Trophoblast cell (in vitro differentiated cells and primary cell): ENCODE measurements at regions not wholly inside any gene's neighbourhood (a gene's known extent, or its start where the extent isn't known, plus 50 kb on each side); places are given as distances from the start of the nearest gene placed in this dataset.

ENCODE experiments used
- DNase-seq, 2 donors: peaks; one replicate each; pipeline ENCODE4 v3.0.0-alpha.2; 2016
- H2AFZ ChIP-seq: 2 replicates; pipeline ENCODE4 v1.6.1; 2013; ENCODE audit warnings: low read length, moderate library complexity, mild to moderate bottlenecking; ENCODE audit not compliant: insufficient read depth, poor library complexity
- H2AK5ac ChIP-seq: 2 replicates; pipeline ENCODE4 v1.6.1; 2013; ENCODE audit warnings: mild to moderate bottlenecking, low read length
- H2BK120ac ChIP-seq: 2 replicates; pipeline ENCODE4 v1.6.1; 2013; ENCODE audit warnings: low read length, mild to moderate bottlenecking, moderate library complexity; ENCODE audit not compliant: insufficient read depth, poor library complexity
- H2BK12ac ChIP-seq: 2 replicates; pipeline ENCODE4 v1.6.1; 2013; ENCODE audit warnings: mild to moderate bottlenecking, low read length, moderate library complexity
- H2BK5ac ChIP-seq: 2 replicates; pipeline ENCODE4 v1.6.1; 2013; ENCODE audit warnings: low read length, low read depth, moderate library complexity, mild to moderate bottlenecking; ENCODE audit not compliant: poor library complexity
- H3K14ac ChIP-seq: 2 replicates; pipeline ENCODE4 v1.6.1; 2013; ENCODE audit warnings: mild to moderate bottlenecking, low read length
- H3K18ac ChIP-seq: 2 replicates; pipeline ENCODE4 v1.6.1; 2013; ENCODE audit warnings: mild to moderate bottlenecking, low read length
- H3K23ac ChIP-seq: 2 replicates; pipeline ENCODE4 v1.6.1; 2013; ENCODE audit warnings: low read length
- H3K27ac ChIP-seq: 2 replicates; pipeline ENCODE4 v1.5.1; 2013; ENCODE audit warnings: low read depth, mild to moderate bottlenecking, inconsistent platforms, low read length, moderate library complexity
- H3K27me3 ChIP-seq: 2 replicates; pipeline ENCODE4 v1.6.1; 2013; ENCODE audit warnings: inconsistent platforms, mild to moderate bottlenecking, low read length, moderate library complexity; ENCODE audit not compliant: insufficient read depth
- H3K36me3 ChIP-seq, 2 experiments: 1 replicate in 1 of 2; 2 replicates in 1 of 2; pipeline ENCODE4 v1.6.1; 2013; ENCODE audit warnings: low read length in 2 of 2, mild to moderate bottlenecking in 2 of 2, moderate library complexity in 1 of 2; ENCODE audit not compliant: insufficient read depth in 2 of 2, control insufficient read depth in 1 of 2
- H3K4ac ChIP-seq: 2 replicates; pipeline ENCODE4 v1.6.1; 2013; ENCODE audit warnings: low read depth, mild to moderate bottlenecking, low read length, moderate library complexity
- H3K4me1 ChIP-seq, 2 experiments: 1 replicate in 1 of 2; 2 replicates in 1 of 2; pipeline ENCODE4 v1.6.1; 2013; ENCODE audit warnings: low read length in 2 of 2, mild to moderate bottlenecking in 2 of 2, moderate library complexity in 1 of 2; ENCODE audit not compliant: insufficient read depth in 2 of 2, control insufficient read depth in 1 of 2
- H3K4me2 ChIP-seq: 2 replicates; pipeline ENCODE4 v1.6.1; 2013; ENCODE audit warnings: inconsistent platforms, mild to moderate bottlenecking, low read length, moderate library complexity
- H3K4me3 ChIP-seq: 2 replicates; pipeline ENCODE4 v1.5.1; 2013; ENCODE audit warnings: mild to moderate bottlenecking, low read depth, low read length, inconsistent platforms
- H3K79me1 ChIP-seq: one replicate; pipeline ENCODE4 v1.6.1; 2013; ENCODE audit warnings: low read length
- H3K79me2 ChIP-seq: 2 replicates; pipeline ENCODE4 v1.6.1; 2013; ENCODE audit warnings: low read length, mild to moderate bottlenecking; ENCODE audit not compliant: control insufficient read depth, insufficient read depth, poor library complexity
- H3K9ac ChIP-seq: 2 replicates; pipeline ENCODE4 v1.6.1; 2013; ENCODE audit warnings: mild to moderate bottlenecking, low read length
- H3K9me3 ChIP-seq: 2 replicates; pipeline ENCODE4 v1.6.1; 2013; ENCODE audit warnings: low read depth, mild to moderate bottlenecking, control low read depth, inconsistent platforms, low read length; ENCODE audit not compliant: insufficient read depth
- H4K12ac ChIP-seq: 2 replicates; pipeline ENCODE4 v1.6.1; 2013; ENCODE audit warnings: low read depth, mild to moderate bottlenecking, low read length, moderate library complexity
- H4K8ac ChIP-seq: 2 replicates; pipeline ENCODE4 v1.6.1; 2013; ENCODE audit warnings: low read depth, mild to moderate bottlenecking, low read length, moderate library complexity
- H4K91ac ChIP-seq: one replicate; pipeline ENCODE4 v1.6.1; 2013; ENCODE audit warnings: low read depth, mild to moderate bottlenecking, low read length, moderate library complexity
- WGBS: extraction: QIAGEN DNeasy Blood & Tissue Kit; methylation state at CpG from one replicate; pipeline ENCODE4 v1.1.7; 2013; ENCODE audit warnings: missing lambda C conversion rate; ENCODE audit not compliant: insufficient read length, insufficient coverage; ENCODE audit errors: extremely low coverage; 5-methylcytosine and 5-hydroxymethylcytosine counted together

- H3K4me3 ChIP-seq = no peak overlapping the region
- no peak overlapping the region for H3K18ac ChIP-seq
- no peak overlapping the region for H2AFZ ChIP-seq
- no peak overlapping the region for H3K23ac ChIP-seq
- no peak overlapping the region for H2BK12ac ChIP-seq
- no peak overlapping the region for H2BK120ac ChIP-seq
- no CpG with 5 or more reads among the region's 1 CpG for WGBS
- H3K27me3 ChIP-seq = no peaks in the 10 kb centered on the region
- H2BK5ac ChIP-seq = no peak overlapping the region
- H3K9ac ChIP-seq = no peak overlapping the region
- H4K12ac ChIP-seq = no peak overlapping the region
- no peaks in the 10 kb centered on the region for H3K36me3 ChIP-seq
- H3K4me2 ChIP-seq = no peak overlapping the region
- H3K9me3 ChIP-seq = no peaks in the 10 kb centered on the region
- no peak overlapping the region for H4K91ac ChIP-seq
- H3K79me1 ChIP-seq = no peaks in the 10 kb centered on the region
- H3K79me2 ChIP-seq = no peaks in the 10 kb centered on the region
- no peak overlapping the region for H3K27ac ChIP-seq
- DNase-seq = no peak
- H3K14ac ChIP-seq = no peak overlapping the region
- H2AK5ac ChIP-seq = no peak overlapping the region
- H4K8ac ChIP-seq = no peak overlapping the region
- no peaks in the 10 kb centered on the region for H3K4me1 ChIP-seq
- H3K4ac ChIP-seq = no peak overlapping the region
Measured at GRCh38 chr3:152938974-152939636, 104.2 kb downstream of the P2RY1 start.

DNA sequence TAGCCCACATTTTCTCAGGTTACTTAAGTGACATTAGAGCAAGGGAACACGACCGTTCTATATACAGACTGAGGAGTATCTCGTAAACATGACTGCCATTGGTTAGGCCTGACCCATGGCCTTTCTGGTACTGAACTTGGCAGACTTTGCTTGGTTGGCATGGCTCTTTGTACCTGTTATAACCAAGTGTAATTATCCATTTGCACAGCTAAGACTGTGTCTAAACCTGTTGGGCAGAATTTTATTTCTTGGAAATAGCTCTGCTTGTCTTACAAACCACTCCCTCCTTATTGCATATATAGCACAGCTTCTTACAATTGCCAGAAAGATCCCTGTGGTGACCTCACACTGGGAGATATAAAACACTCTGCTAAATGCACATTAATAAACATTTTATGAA lies 106.9 kb downstream of the P2RY1 start:
- Histone ChIP-seq H3K27ac (no peak overlapping the region), H4K12ac (no peak overlapping the region), H3K36me3 (no peaks in the 10 kb centered on the region), H2BK120ac (no peak overlapping the region), H3K27me3 (no peaks in the 10 kb centered on the region), H2BK5ac (no peak overlapping the region), H3K4ac (no peak overlapping the region), H4K8ac (no peak overlapping the region), H3K9ac (no peak overlapping the region), H2AK5ac (no peak overlapping the region), H3K4me1 (no peaks in the 10 kb centered on the region), H3K4me3 (no peak overlapping the region), H3K79me1 (no peaks in the 10 kb centered on the region), H3K79me2 (no peaks in the 10 kb centered on the region), H3K9me3 (no peaks in the 10 kb centered on the region), H2BK12ac (no peak overlapping the region), H3K18ac (no peak overlapping the region), H3K23ac (no peak overlapping the region), H3K4me2 (no peak overlapping the region), H4K91ac (no peak overlapping the region), H2AFZ (no peak overlapping the region), H3K14ac (no peak overlapping the region)
- no peak for DNase-seq
- WGBS = no CpG with 5 or more reads among the region's 3 CpGs

GRCh38 chr3:152942366-152942765 lies 107.4 kb downstream of the P2RY1 start:
- no peak overlapping the region for H3K18ac ChIP-seq
- no peak overlapping the region for H3K4ac ChIP-seq
- no peak overlapping the region for H4K12ac ChIP-seq
- H3K79me1 ChIP-seq = no peaks in the 10 kb centered on the region
- H4K8ac ChIP-seq = no peak overlapping the region
- H3K4me2 ChIP-seq = no peak overlapping the region
- no peak overlapping the region for H3K9ac ChIP-seq
- H2BK120ac ChIP-seq = no peak overlapping the region
- no peaks in the 10 kb centered on the region for H3K4me1 ChIP-seq
- H3K79me2 ChIP-seq = no peaks in the 10 kb centered on the region
- H3K9me3 ChIP-seq = no peaks in the 10 kb centered on the region
- H3K27me3 ChIP-seq = no peaks in the 10 kb centered on the region
- H3K27ac ChIP-seq = no peak overlapping the region
- no peak overlapping the region for H3K14ac ChIP-seq
- H2AFZ ChIP-seq = no peak overlapping the region
- H3K23ac ChIP-seq = no peak overlapping the region
- H4K91ac ChIP-seq = no peak overlapping the region
- H2BK12ac ChIP-seq = no peak overlapping the region
- no peak overlapping the region for H2BK5ac ChIP-seq
- H3K4me3 ChIP-seq = no peak overlapping the region
- DNase-seq = no peak
- WGBS = no CpG with 5 or more reads among the region's 3 CpGs
- no peaks in the 10 kb centered on the region for H3K36me3 ChIP-seq
- H2AK5ac ChIP-seq = no peak overlapping the region

DNA sequence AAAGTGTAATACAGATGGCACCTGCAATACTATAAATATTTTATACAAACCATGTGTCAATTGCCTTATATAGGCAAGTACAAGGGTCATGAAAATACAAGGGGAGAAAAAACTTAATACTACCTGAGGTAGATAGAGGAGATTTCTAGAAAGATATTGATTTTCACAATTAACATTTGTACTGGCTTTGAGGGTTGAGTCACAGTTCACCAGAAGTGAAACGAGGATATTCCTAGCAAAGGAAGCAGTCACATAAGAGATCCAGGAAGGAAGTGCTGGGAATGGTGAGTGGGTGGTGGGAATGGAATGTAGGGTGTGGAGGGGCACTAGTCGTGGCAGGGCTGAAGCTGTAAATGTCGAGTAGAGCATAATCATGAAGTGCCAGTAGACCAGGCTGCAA lies 108.7 kb downstream of the P2RY1 start:
- WGBS = no CpG with 5 or more reads among the region's 3 CpGs

More for the DNA sequence above, 108.7 kb downstream of the P2RY1 start:
- Histone ChIP-seq H3K18ac (no peak overlapping the region), H3K79me2 (no peaks in the 10 kb centered on the region), H3K4me1 (no peaks in the 10 kb centered on the region), H3K14ac (no peak overlapping the region), H3K36me3 (no peaks in the 10 kb centered on the region), H2BK120ac (no peak overlapping the region), H3K27ac (no peak overlapping the region), H4K8ac (peak overlapping the region; percentile 11), H2AFZ (no peak overlapping the region), H4K91ac (no peak overlapping the region), H3K27me3 (no peaks in the 10 kb centered on the region), H4K12ac (no peak overlapping the region), H3K9me3 (no peaks in the 10 kb centered on the region), H3K4me2 (no peak overlapping the region), H3K4ac (no peak overlapping the region), H3K23ac (no peak overlapping the region), H2BK5ac (no peak overlapping the region), H3K79me1 (no peaks in the 10 kb centered on the region), H2BK12ac (no peak overlapping the region), H3K9ac (no peak overlapping the region), H3K4me3 (no peak overlapping the region), H2AK5ac (no peak overlapping the region)
- no peak for DNase-seq
